ENCODE measurements at regions not wholly inside any gene's neighbourhood (a gene's known extent, or its start where the extent isn't known, plus 50 kb on each side); places are given as distances from the start of the nearest gene placed in this dataset.

DNA sequence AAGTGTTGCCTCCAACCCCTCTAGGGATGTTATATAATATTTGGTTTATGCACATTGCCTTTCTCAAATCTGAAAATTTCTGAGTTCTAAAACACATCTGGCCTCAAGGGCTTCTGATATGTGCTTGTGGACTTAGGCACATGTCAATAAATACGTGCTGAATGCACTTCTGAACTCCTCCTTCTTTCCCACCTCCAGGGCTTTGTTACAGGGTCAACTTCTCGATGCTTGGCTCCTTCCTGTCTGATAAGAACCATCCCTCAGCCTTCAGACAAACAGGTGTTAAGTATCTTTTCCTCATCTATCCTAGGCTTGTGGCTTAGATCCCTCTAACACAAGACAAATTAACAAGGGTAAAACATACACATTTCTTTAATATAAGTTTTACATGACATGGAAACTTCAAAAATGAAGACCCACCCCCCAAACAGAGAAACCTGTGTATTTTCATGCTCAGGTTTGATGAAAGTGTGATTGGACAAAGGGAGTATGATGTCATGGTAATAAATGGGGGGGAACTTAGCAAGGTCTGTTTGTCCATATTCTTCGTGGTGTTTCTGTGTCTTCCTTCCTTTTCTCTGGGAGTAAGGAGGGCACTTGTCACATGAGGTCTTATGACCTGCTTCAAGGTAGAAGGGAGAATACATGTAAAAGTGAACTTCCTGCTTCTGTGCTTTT lies 326.9 kb downstream of the CD83 start:
- DNase-seq, result no peak

DNA sequence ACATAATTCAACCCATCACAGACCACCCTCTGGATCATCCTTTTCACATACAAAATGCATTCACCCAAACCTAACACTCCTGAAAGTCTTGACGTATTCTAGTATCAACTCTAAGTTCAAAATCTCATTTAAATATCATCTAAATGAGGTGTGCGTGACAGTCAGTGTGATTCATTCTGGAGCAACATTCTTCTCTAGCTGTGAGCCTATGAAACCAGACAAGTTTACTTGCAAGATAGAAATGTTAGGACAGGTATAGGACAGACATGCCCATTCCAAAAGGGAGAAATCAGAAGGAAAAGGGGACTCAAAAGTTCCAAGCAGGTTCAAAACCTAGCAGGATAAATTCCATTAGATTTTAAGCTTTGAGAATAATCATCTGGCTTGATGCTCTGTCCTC lies 329.7 kb downstream of the CD83 start:
- DNase-seq, result no peak

DNA sequence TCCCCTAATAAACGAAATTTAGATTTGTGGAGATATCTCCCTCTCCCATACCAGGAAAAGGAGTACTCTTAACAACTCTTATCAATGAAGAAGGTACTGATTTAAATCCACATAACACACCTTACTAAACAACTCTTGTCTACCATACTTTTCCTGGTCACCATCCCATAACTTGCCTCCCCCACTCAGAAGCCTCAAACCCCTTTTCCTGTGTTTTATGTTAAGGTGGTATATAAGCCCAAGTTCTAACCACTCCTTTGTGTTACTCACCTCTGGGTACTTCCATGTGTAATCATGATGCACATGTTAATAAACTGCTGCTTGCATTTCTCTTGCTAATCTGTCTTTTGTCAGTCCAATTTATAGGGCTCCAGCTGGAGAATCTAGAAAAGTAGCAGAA lies 330.7 kb downstream of the CD83 start:
- no peak for DNase-seq

DNA sequence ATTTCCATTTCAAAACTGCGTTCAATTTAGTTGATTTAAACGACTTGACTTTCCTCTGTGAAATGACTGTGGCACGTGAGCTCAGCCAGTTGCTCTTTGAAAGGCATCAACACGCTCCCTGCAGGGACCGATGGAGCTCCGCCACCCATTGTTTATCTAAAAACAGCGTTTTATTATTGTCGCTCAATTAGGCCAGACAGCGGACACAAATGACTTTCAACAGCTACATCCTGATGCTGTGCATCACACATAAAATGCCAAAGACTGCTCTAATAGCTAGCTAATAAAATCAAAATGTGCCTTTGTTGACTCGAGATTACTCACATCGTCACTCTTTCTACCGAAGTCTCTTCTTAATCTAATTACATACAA lies 332.5 kb downstream of the CD83 start:
- DNase-seq, result no peak

DNA sequence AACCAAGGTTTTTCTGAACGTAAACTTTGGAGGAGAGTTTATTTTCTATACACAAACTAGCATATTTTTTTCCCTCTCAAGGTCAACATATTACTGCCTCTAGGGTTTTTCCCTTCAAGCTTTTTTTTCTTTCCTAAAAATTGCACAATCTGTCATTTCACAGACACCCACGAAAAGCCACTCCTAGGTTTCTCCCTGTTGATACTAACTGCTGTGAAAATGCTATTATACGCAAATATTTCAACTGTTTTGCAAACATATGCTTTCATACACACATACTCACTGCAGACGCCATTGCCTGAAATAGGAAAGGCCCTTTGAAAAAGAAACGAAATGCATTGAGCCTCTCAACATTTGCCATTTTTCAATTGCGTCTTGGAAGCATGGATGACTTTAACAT lies 333.0 kb downstream of the CD83 start:
- DNase-seq, result no peak

DNA sequence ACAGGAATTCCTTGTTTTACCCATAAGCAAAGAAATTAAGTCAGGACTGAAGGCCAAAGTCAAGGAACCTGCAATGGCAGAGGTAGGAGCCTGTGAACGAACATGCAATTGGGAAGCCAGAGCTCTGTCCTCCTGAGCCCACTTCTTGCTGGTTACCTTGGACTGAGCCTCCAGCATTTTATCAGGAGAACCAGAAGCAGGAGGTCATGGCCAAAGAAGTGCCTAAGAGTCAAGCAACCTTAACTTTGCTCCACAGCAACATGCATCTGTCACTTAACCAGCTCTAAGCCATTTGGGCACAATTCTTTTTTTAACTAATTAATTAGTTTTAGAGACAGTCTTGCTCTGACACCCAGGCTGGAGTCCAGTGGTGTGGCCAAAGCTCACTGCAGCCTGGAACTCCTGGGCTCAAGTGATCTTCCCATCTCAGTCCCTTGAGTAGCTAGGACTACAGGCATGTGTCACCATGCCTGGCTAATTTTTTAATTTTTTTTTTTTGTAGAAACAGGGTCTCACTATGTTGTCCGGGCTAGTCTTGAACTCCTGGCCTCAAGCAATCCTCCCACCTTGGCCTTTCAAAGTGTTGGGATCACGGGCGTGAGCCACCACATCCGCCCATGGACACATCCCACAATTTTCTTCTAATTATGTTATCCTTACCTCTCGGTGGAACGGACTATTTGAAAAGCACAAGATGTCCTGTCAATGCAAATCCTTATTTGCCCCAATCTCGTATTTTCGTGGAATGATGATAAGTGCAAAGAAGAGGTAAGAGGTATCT lies 334.2 kb downstream of the CD83 start:
- no peak for DNase-seq

DNA sequence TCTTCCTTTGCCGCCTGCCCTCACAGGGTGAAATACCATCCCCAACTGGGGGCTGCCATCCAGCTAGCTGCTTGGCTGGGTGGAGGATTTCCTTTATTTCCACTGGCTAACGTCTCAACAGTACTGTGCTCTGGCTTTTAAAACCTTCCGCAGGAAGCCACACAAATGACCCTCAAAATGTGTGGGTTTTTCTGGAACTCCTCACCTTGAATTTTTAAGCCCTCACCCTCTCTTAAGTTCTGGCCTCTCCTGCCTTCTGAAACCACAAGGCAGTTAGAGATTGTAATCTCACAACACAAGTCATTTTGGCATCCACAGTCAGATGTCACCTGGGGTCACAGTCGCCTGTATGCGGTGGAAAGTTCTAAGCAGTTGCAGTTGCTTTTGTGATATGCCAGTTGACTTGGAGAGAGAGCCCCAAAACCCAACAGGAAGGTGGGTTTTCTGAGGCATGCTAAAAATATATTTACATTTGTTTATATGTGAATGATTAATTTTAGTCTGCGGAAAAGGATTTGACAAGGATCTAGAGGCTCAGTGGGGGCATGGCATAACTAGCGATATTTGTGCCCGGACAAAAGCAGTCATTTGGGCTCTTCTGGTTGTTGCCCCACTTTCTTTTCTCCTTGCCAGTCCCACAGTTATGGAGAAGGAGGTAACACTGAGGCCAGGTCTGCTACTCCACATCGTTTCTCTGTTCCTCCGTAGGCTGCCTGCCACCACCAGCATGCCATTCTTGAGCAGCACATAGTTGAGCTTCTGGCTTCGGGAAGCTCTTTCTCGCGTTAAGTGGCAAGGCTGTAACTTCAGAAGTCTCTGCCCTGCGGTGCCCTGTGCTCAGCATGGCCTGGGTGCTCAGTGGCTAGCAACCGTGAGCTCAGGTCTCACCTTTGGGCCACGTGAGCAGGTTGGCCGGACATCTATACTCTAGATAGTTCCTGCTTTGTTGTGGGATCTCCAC lies 335.3 kb downstream of the CD83 start:
- peak; percentile 46 to 52 for DNase-seq

DNA sequence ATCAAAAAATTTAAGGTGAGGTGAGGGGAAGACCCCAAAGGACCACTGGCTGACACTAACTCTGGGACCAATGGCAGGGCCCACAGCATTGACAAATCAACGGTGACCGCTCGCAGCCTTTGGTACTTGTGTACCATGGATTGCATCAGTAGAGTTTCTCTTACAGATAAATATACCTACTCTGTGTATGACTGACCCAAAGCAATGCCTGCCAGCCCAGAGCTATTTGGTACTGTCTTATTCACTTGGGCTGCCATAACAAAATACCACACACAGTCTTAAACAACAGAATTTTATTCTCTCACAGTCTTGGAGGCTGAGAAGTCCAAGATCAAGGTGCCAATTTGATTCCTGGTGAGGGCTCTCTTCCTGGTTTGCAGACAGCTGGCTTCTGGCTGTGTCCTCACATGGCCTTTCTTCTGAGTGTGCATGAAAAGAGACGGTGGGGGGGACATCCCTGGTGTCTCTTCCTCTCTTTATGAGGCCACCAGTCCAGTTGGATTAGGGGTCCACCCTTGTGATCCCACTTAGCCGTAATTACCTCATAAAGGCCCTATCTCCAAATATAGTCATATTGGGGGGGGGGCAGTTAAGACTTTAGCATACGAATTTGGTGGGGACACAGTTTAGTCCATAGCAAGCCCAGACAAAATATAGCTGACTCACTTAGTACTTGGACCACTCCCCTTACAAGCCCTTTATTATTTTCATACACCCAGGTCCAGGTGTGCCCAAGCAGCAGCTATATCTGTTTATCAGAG lies 336.3 kb downstream of the CD83 start:
- no peak for DNase-seq

DNA sequence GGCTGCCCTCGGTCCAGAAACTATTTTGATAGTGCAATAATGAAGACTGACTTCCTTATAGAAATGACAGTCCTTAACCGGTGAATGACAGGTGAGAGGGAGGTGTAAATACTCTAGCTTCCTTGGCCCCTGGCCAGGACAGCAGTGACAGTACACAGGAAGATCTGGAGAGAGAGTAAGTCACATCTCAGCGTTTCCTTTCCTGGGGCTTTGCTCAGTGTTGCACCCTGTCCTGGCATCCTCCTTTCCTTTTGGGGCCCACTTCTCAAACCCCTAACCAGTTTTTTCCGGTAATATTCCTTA lies 336.9 kb downstream of the CD83 start:
- peak in 1 of 2 donors; percentile 36 for DNase-seq

DNA sequence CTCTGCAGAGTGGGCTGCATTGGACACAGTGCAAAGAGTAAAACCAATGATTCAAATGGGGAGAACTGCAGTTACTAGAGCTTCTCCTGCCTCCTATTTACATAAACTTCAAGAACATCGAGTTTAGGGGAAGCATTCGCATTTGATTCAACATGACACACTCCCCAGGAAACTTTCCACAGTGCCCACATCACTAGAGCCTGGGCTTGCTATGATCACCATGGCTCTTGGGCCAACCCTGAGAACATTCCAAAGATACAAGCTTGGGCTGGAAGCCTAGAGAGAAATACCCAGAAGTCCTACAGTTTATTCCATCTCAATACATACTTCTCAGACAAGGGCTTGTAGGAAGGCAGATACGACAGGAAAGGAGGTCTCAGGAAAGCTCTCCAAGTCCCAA lies 337.9 kb downstream of the CD83 start:
- DNase-seq, result no peak

DNA sequence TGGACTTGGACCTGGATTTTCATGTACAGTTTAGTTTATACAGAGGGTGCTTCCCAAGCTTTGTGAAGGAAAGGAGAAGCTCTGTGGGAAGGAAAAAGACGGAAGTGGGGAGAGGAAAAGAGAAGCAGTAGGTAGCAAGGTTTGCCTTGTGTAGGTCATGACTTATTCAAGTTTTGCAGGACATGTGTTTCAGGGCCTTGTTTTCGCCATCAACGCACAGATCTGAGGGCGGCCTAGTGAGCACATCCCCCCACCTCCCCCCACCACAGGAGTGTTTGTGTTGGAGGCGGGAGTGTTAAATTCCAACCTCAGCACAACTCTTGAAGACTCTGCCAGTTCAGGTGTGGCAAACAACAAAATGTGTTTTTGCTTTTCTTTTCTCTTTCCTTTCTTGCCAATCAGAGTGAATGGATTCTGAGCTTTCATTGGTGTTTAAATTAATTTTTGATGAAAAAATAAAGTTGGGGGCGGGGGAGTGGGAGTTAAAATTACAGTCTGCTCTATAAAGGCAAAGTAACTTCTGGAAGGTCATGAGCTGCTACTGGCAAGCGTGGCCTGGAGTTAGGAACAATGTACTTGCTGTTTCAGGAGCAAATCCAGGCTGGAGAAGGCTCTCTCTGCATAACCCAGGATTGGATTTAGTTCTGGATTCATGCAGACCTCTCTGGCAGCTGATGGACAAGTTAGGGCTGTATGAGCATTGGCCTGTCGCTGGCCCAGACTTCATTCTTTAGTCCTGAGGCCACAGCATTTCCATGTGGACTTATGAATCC lies 338.5 kb downstream of the CD83 start:
- no peak for DNase-seq

DNA sequence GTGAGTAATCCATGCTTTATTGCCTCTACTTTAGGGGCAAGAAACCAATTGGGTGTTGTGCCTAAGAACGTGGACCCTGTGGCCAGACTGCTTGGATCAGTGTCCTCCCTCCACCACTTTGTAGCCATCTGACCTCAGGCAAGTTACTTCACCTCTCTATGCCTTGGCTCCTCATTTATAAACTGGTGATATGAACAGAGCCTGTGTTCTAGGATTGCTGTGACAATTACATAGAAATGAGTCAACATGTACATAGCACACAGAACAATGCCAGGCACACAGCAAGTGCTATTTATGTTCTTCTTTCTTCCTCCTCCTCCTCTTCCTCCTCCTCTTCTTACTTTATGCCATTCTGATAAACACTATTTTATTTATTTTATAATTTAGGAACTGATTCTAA lies 339.4 kb downstream of the CD83 start:
- no peak for DNase-seq

DNA sequence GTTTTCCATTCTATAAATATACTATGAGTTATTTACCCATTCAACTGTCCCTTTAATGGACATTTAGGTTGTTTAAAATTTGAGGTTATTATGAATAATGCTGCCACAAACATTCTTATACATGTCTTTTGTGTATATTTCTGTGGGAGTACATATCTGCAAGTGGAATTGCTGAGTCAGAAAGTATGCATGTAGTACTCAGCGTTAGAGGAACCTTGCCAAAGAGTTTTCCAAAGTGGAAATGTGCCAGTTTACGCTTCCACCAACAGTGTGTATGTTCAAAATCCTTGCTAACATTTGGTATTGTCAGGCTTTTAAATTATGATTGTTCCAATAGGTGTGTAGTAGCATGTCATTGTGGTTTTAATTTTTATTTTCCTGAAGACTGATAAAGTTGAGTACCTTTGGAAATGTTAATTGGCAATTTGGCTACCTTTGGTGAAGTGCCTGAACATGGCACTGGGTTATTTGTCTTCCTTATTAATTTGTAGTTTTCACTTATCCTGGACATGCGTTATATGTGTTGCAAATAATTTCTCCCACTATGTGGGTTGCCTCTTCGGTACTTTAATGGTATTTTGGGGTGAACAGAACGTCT lies 341.2 kb downstream of the CD83 start:
- no peak for DNase-seq

DNA sequence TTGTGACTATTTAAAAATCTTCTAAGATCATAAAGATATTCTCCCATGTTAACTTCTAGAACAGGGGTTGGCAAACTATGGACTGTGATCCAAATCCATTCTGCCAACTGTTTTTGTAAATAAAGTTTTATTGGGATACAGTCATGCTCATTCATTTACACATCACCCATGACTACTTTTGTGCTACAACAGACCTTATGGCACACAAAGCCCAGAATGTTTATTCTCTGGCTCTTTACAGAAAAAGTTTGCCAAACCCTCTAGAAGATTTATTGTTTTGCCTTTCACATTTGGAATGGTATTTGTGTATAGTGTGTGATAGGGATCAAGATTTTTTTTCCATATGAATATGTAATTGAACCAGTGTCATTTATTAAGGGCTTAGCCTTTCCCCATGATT lies 341.7 kb downstream of the CD83 start:
- DNase-seq, result no peak

DNA sequence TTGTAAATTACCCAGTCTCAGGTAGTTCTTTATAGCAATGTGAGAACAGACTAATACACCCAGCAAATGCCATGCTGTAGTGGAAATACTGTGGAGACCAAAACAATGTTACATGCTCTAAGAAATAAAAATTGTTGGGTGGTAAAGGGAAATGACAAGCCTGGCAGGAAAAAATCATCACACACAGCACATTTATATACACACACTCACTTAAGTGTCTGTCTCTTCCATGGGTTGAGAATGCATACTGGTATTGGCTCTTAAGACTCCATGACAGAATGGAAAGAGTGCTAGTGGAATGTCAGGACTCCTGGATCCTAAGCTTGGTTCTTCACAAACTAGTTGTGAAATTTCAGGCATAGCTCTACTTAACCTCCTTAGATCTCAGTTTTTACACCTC lies 343.0 kb downstream of the CD83 start:
- DNase-seq, result no peak

DNA sequence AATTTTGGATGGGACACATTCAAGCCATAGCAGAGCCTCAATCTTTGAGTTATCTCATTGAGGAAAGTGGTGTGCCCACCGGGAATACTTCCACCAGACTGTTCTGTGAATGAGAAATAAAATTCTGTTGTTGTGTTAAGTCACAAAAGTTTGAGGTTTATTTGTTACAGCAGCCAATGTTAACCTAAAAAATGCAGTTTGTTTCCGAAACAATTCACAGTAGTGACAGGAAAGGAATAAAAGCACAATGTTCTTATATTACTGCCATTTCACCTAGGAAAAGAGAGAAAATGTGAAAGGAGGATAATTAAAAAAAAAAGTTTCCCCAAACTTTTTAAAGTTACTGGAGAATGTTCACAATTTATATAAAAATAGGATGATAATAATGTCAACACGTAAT lies 344.6 kb downstream of the CD83 start:
- no peak for DNase-seq

DNA sequence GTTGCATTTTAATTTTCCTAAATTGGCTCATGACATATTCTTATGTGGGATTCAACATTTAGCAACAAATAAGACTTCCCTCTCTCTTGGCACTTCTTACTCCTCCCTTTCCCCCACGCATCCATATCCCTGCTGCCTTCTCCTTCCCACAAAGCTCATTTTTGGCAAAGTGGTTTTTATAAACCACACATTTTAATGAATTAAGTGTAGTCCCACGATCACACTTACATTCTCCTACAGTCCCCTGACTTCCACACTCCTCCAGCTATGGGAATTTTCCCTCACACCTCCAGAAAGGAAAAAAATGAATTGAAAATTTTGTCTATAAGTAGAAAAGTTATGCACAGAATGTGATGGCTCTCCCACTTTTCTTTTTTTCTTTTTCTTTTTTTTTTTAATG lies 345.0 kb downstream of the CD83 start:
- no peak for DNase-seq

DNA sequence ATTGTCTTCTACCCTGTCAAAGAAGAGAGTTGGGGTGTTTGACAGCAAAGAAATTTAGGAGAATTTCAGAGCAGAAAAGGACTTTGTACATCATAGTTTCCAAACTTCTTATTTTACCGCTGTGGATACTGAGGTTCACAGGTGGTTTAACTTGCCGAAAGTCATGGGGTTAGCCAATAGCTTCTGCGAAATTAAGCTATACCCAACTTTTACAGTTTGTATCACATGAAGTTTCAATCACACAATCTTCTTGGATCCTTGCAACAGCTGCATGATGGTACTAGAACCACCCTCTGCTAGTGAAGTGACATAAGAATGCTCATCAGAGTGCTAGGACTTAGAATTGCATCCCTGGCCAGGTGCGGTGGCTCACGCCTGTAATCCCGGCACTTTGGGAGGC lies 345.5 kb downstream of the CD83 start:
- DNase-seq, result no peak

DNA sequence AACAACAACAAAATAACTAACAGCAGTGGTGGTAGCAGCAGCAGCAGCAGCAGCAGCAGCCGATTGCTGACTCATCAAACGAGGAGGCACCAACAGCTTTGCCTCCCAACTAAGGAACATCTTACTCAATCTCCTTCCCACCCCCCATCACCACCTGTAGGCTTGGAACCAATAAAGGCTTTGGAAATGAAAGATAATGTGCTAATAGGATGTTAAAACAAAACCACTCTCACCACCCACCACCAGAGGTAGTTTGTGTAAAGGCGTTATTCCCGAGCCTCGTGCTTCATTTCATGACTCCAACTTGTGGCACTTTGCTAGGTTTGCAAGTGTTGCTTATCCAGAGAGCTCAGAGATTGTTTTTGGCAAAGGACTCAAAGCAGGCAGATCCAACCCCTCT lies 346.5 kb downstream of the CD83 start:
- DNase-seq, result no peak

DNA sequence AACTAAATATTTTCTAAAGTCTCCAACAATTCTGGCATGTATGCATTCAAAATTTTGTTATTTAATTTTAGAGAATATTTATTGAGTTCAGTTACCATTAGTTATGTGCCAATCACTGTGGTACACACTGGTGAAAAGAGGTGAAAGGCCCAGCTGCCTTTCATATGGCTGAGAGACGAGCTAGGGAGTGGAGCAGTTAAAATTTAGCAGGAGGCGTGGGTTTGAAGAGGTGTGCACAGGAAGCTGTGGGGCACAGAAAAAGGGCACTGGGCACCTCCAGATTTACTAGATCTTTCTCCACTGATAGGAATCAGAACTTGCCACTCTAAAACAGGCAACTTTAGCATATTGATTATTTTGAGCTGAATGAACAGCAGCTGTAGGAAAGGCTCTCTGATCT lies 347.1 kb downstream of the CD83 start:
- no peak for DNase-seq

DNA sequence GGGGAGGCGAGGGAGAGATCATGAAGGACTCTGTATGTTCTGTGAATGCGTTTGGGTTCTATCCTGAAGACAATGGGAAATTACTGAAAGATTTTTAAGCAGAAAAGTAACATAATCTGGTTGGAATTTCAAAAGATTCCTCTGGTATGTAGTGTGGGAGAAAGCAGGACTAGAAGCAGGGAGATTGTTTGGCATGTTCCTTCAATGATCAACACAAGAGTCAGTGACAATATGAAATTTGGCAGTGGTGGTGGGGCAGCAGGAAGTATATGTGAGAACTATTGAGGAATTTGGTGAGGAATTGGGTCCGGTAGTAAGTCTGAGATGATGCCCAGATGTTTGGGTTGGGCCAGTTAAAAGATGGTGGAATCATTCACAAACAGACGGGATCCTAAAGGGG lies 348.7 kb downstream of the CD83 start:
- no peak for DNase-seq

DNA sequence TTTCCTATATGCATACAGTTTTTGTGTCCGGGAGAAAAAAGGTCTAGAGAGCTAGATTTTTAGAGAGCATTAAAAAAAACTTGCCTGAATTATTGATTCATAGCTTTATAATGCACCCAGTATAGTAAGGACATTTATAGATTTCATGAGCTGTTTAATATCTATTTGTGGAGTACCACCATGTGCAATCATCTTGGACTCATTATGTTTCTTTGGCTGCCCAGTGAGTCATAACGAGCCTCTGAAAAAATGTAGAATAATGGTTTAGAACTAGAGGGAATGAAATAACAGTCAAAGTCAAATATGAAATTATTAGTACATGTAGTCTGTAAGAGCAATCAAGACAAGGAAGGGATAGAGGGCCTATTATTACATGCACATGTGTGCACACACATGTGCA lies 350.0 kb downstream of the CD83 start:
- DNase-seq, result no peak

Data from stimulated activated CD4-positive, alpha-beta T cell treated with anti-CD3 and anti-CD28 coated beads, Interleukin-2, amount 100 ng/mL, for 48 hours (primary cell).